GM19043 (cell line): ENCODE measurements at regions not wholly inside any gene's neighbourhood (a gene's known extent, or its start where the extent isn't known, plus 50 kb on each side); places are given as distances from the start of the nearest gene placed in this dataset.

Experiments used
- ATAC-seq: cut with Tn5 transposase; IDR thresholded peaks from one replicate; pipeline ENCODE4 v1.9.1; 2021; ENCODE audit warnings: low read depth; ENCODE audit not compliant: unreplicated experiment

DNA sequence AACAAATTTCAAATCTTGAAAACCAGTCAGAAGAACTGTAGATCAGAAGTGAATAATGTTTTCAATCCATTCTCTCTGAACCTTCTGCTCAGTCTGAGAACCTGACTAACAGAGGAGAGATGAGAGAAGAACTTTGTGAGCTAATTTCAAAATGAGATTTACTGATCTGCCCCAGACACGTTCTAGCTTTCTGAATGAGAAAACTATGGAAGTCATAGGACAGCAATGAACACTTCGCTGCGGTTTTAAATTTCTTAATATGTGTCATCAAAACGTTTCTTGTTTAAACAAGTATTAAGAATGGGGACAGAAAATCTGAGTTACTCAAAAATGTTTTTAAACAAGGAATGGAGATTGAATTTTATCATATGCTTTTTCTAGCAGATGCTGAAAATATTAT, 66.6 kb upstream of the FAR2 start:
- no peak for ATAC-seq

DNA sequence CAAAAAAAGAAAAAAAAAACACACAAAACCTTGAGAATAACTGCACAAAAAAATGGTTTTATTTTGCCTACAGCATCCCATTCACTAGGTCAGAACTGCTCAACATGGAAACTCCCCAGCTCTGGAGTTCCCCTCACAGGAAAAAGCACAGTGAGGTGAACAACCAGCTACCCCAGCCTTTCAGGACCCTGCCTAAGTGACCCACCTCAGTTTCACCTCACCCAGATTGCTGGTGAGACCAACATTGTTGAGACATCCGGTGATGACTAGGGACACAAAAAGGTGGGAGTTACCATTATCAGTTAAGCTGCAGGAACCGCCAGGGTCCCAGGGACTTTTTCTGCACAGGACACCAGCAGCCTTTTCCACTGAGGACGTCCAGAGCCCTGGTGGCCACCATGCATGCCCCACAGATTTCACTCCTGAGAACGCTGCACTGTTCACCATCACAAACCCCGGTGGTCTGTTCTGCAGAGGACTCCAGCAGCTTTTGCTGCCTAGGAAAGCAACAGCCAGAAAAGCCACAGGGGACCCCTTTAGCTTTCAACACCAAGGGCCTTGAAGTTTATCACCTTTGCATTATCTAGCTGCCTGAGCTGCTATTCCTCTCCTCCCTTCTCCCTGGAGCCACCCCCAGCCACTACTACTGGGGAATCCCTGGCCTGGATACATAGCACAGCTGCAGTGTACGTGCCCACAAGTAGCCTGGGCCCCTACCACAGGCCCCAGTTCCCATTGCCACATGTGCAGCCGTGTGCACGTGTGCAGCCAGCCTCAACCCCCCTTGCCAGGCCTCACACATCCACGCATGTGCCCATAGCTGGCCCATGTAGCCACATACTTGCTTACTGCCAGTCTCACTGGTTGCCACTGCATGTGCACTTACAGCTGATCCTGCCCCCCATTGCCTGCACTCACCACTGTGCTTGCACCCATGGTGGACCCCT, 62.5 kb upstream of the FAR2 start:
- no peak for ATAC-seq

DNA sequence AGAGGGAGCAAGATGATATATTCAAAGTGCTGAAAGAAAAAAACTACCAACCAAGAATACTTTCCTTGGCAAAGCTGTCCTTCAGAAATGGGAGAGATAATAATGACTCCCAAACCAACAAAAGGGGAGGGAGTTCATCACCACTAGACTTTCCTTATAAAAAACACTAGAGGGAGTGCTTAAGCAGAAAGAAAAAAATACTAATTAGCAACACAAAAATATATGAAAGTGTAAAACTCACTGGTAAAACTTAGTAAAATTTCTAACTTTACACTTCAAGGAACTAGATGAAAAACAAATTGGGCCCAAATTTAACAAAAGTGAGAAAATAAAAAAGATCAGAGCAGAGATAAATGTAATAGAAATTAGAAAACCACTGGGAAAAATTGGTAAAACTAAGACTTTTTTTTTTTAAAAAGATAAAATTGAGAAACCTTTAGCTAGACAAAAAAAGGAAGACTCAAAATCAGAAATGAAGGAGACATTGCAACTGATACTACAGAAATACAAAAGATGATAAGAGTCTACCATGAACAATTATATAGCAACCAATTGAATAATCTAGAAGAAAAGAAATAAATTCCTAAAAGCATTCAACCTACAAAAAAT, 60.4 kb upstream of the FAR2 start:
- no peak for ATAC-seq
